ENCODE measurements at regions not wholly inside any gene's neighbourhood (a gene's known extent, or its start where the extent isn't known, plus 50 kb on each side); places are given as distances from the start of the nearest gene placed in this dataset.

DNA sequence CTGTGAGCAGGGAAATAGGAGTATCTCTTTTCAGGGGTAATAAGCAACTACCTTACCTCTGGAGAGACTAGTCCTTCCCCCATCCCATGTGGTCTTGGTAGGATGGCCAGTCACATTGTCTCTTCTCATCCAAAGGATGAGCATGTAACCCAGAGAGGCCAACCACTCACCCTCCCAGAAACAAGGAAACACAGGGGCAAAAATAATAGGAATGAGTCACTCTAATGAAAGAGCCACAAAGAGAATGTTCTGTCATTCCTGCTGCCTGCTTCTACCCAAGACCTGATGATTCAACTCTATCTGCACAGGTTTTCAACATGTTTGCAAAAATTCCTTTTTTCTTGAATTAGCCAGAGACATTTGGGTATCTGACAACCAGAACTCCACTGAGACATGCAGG, 99.3 kb upstream of the NFE2L3 start:
- TF ChIP-seq, protein P1, sequence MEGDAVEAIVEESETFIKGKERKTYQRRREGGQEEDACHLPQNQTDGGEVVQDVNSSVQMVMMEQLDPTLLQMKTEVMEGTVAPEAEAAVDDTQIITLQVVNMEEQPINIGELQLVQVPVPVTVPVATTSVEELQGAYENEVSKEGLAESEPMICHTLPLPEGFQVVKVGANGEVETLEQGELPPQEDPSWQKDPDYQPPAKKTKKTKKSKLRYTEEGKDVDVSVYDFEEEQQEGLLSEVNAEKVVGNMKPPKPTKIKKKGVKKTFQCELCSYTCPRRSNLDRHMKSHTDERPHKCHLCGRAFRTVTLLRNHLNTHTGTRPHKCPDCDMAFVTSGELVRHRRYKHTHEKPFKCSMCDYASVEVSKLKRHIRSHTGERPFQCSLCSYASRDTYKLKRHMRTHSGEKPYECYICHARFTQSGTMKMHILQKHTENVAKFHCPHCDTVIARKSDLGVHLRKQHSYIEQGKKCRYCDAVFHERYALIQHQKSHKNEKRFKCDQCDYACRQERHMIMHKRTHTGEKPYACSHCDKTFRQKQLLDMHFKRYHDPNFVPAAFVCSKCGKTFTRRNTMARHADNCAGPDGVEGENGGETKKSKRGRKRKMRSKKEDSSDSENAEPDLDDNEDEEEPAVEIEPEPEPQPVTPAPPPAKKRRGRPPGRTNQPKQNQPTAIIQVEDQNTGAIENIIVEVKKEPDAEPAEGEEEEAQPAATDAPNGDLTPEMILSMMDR (IDR thresholded peaks at IDR 0.05; ENCODE audit: insufficient read depth, low read depth, low read length): no peak
- no peak for TF ChIP-seq EZH2 (IDR thresholded peaks at IDR 0.05; ENCODE audit: insufficient read depth, low read length)

All from astrocyte (in vitro differentiated cells and primary cell).